K562 (cell line): ENCODE measurements at regions not wholly inside any gene's neighbourhood (a gene's known extent, or its start where the extent isn't known, plus 50 kb on each side); places are given as distances from the start of the nearest gene placed in this dataset.

Experiments used
- CBX2 ChIP-seq: fragments of 200-600 bp; sonication (generic); IDR thresholded peaks from one replicate; pipeline ENCODE4 v1.6.1; 2012; ENCODE audit warnings: mild to moderate bottlenecking, low read length, inconsistent platforms; ENCODE audit not compliant: insufficient read depth, poor library complexity, severe bottlenecking
- HDAC1 ChIP-seq, 2 experiments: fragments of 450-650 bp; IDR thresholded peaks; 2 replicates each; pipeline ENCODE4 v1.6.1; 2016 to 2017; ENCODE audit warnings: inconsistent platforms in 1 of 2, mild to moderate bottlenecking in 1 of 2, moderate library complexity in 1 of 2
- HIVEP1 ChIP-seq: fragments of 250-450 bp; sonication (Bioruptor Pico); IDR thresholded peaks from 2 replicates; pipeline ENCODE4 v1.4.0; 2020; ENCODE audit warnings: mild to moderate bottlenecking
- KHSRP ChIP-seq: fragments of 450-650 bp; IDR thresholded peaks from 2 replicates; pipeline ENCODE4 v1.6.1; 2017
- LARP7 ChIP-seq: fragments of 450-650 bp; IDR thresholded peaks from 2 replicates; pipeline ENCODE4 v1.6.1; 2016
- NRF1 ChIP-seq, 2 experiments: fragments of 450-650 bp; IDR thresholded peaks in 1 of 2; conservative IDR thresholded peaks in 1 of 2; 2 replicates each; pipeline ENCODE4 v1.6.1; 2014; ENCODE audit warnings: mild to moderate bottlenecking in 2 of 2
- POLR2AphosphoS5 ChIP-seq: IDR thresholded peaks from 2 replicates; pipeline ENCODE4 v1.6.1; 2011; ENCODE audit warnings: mild to moderate bottlenecking, low read depth, low read length, moderate library complexity; ENCODE audit not compliant: control insufficient read depth, insufficient read depth
- PURB ChIP-seq: sonication (generic); formaldehyde crosslinking; IDR thresholded peaks from 2 replicates; pipeline ENCODE4 v1.9.0; 2021; ENCODE audit warnings: low read depth, mild to moderate bottlenecking, missing genetic modification reagents
- RBFOX2 ChIP-seq: fragments of 200-400 bp; formaldehyde crosslinking; IDR thresholded peaks from 2 replicates; pipeline ENCODE4 v1.6.1; 2017; ENCODE audit warnings: low read depth, mild to moderate bottlenecking, low read length, moderate library complexity
- RBM39 ChIP-seq: fragments of 200-400 bp; formaldehyde crosslinking; optimal IDR thresholded peaks from 2 replicates; pipeline ENCODE3; 2018; ENCODE audit warnings: low read depth, low read length
- SIN3A ChIP-seq, 2 experiments: fragments of 150-350 bp in 1 of 2; IDR thresholded peaks; 2 replicates each; pipeline ENCODE4 v1.6.1; 2011 to 2016; ENCODE audit warnings: borderline replicate concordance in 2 of 2, low read depth in 2 of 2, low read length in 2 of 2, mild to moderate bottlenecking in 2 of 2, moderate library complexity in 2 of 2; ENCODE audit not compliant: control insufficient read depth in 1 of 2
- TBL1XR1 ChIP-seq, 2 experiments: IDR thresholded peaks; 2 replicates each; pipeline ENCODE4 v1.6.1; 2012; ENCODE audit warnings: improper control_type of control experiment in 2 of 2, low read length in 2 of 2, mild to moderate bottlenecking in 1 of 2
- TCF3 ChIP-seq: sonication (generic); formaldehyde crosslinking; IDR thresholded peaks from 2 replicates; pipeline ENCODE4 v1.4.0; 2020; ENCODE audit warnings: mild to moderate bottlenecking, missing genetic modification reagents
- ZC3H8 ChIP-seq: fragments of 450-650 bp; IDR thresholded peaks from 2 replicates; pipeline ENCODE4 v1.6.1; 2017
- ZNF217 ChIP-seq: sonication (generic); formaldehyde crosslinking; IDR thresholded peaks from 2 replicates; pipeline ENCODE4 v1.8.0; 2022; ENCODE audit warnings: mild to moderate bottlenecking, missing genetic modification reagents
- ZNF384 ChIP-seq: IDR thresholded peaks from 2 replicates; pipeline ENCODE4 v1.6.1; 2012; ENCODE audit warnings: low read depth, low read length, improper control_type of control experiment
- TF ChIP-seq, protein P1 (sequence below), 2 experiments: fragments of 450-650 bp; IDR thresholded peaks; 2 replicates each; pipeline ENCODE4 v1.6.1; 2018; ENCODE audit warnings: mild to moderate bottlenecking in 2 of 2, low read depth in 1 of 2; ENCODE audit not compliant: partially characterized antibody in 2 of 2
- TF ChIP-seq, protein P2 (sequence below): fragments of 450-650 bp; IDR thresholded peaks from 2 replicates; pipeline ENCODE4 v1.6.1; 2016; ENCODE audit warnings: low read depth, mild to moderate bottlenecking, moderate library complexity
- TF ChIP-seq, protein P3 (sequence below), 3 experiments: fragments of 200-800 bp in 1 of 3; fragments of 250-450 bp in 1 of 3; fragments of 450-650 bp in 1 of 3; sonication (Bioruptor Pico) in 1 of 3; sonication (Bioruptor generic) in 1 of 3; formaldehyde crosslinking in 1 of 3; IDR thresholded peaks; 2 replicates each; pipeline versions ENCODE4 v1.6.1 to v1.8.0; 2016 to 2022; ENCODE audit warnings: mild to moderate bottlenecking in 2 of 3, missing genetic modification characterization in 2 of 3, missing compliant biosample characterization in 1 of 3, moderate library complexity in 1 of 3

DNA sequence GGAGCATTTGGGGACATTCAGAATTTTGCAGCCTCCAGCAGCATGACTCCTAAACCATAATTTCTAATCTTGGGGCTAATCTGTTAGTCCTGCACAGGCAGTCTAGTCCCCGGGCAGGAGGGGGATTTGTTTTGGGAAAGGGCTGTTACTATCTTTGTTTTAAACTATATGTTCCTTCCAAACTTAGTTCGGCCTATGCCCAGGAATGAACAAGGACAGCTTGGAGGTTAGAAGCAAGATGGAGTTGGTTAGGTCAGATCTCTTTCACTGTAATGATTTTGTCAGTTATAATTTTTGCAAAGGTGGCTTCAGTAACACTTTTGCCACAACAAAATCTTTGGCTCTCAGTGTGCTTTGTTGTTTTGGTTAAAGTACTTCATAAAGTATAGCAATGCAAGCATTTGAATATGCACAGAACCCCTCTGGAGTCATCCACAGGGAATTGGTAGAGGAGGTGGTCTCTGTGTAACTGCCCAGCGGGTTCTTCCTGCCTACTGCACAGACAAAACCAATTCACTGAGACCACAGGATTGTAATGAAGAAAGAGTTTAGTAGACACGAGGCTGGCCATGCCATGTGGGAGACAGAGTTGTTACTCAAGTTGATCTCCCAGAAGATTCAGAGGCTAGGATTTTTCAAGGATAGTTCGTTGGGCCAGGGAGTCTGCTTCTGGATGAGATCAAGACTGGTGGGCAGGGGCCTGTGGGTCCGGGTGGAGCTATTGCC, 224.1 kb upstream of the MYLIP start (continued):
- TF ChIP-seq, protein P1, sequence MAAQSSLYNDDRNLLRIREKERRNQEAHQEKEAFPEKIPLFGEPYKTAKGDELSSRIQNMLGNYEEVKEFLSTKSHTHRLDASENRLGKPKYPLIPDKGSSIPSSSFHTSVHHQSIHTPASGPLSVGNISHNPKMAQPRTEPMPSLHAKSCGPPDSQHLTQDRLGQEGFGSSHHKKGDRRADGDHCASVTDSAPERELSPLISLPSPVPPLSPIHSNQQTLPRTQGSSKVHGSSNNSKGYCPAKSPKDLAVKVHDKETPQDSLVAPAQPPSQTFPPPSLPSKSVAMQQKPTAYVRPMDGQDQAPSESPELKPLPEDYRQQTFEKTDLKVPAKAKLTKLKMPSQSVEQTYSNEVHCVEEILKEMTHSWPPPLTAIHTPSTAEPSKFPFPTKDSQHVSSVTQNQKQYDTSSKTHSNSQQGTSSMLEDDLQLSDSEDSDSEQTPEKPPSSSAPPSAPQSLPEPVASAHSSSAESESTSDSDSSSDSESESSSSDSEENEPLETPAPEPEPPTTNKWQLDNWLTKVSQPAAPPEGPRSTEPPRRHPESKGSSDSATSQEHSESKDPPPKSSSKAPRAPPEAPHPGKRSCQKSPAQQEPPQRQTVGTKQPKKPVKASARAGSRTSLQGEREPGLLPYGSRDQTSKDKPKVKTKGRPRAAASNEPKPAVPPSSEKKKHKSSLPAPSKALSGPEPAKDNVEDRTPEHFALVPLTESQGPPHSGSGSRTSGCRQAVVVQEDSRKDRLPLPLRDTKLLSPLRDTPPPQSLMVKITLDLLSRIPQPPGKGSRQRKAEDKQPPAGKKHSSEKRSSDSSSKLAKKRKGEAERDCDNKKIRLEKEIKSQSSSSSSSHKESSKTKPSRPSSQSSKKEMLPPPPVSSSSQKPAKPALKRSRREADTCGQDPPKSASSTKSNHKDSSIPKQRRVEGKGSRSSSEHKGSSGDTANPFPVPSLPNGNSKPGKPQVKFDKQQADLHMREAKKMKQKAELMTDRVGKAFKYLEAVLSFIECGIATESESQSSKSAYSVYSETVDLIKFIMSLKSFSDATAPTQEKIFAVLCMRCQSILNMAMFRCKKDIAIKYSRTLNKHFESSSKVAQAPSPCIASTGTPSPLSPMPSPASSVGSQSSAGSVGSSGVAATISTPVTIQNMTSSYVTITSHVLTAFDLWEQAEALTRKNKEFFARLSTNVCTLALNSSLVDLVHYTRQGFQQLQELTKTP (IDR thresholded peaks at IDR 0.05; ENCODE audit: low read depth in 1 of 2, partially characterized antibody in 2 of 2) = no peak
- TF ChIP-seq RBM39 = no peak
- no peak for TF ChIP-seq HDAC1 (IDR thresholded peaks at IDR 0.05)
- TF ChIP-seq TCF3 (CRISPR knock-in tag) = no peak
- TF ChIP-seq KHSRP = no peak
- no peak for TF ChIP-seq ZC3H8
- TF ChIP-seq ZNF217 (CRISPR knock-in tag) = no peak
- TF ChIP-seq, protein P2, sequence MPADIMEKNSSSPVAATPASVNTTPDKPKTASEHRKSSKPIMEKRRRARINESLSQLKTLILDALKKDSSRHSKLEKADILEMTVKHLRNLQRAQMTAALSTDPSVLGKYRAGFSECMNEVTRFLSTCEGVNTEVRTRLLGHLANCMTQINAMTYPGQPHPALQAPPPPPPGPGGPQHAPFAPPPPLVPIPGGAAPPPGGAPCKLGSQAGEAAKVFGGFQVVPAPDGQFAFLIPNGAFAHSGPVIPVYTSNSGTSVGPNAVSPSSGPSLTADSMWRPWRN = no peak
- TF ChIP-seq ZNF384 = no peak
- TF ChIP-seq TBL1XR1 (IDR thresholded peaks at IDR 0.05; ENCODE audit: low read length in 2 of 2) = no peak
- TF ChIP-seq RBFOX2 = peak; percentile 3; the same call in 1 of the 2 replicates
- TF ChIP-seq POLR2AphosphoS5 = no peak
- no peak for TF ChIP-seq PURB (CRISPR knock-in tag)
- no peak for TF ChIP-seq SIN3A (IDR thresholded peaks at IDR 0.05; ENCODE audit: borderline replicate concordance in 2 of 2, control insufficient read depth in 1 of 2, low read depth in 2 of 2, low read length in 2 of 2)
- TF ChIP-seq, protein P3, sequence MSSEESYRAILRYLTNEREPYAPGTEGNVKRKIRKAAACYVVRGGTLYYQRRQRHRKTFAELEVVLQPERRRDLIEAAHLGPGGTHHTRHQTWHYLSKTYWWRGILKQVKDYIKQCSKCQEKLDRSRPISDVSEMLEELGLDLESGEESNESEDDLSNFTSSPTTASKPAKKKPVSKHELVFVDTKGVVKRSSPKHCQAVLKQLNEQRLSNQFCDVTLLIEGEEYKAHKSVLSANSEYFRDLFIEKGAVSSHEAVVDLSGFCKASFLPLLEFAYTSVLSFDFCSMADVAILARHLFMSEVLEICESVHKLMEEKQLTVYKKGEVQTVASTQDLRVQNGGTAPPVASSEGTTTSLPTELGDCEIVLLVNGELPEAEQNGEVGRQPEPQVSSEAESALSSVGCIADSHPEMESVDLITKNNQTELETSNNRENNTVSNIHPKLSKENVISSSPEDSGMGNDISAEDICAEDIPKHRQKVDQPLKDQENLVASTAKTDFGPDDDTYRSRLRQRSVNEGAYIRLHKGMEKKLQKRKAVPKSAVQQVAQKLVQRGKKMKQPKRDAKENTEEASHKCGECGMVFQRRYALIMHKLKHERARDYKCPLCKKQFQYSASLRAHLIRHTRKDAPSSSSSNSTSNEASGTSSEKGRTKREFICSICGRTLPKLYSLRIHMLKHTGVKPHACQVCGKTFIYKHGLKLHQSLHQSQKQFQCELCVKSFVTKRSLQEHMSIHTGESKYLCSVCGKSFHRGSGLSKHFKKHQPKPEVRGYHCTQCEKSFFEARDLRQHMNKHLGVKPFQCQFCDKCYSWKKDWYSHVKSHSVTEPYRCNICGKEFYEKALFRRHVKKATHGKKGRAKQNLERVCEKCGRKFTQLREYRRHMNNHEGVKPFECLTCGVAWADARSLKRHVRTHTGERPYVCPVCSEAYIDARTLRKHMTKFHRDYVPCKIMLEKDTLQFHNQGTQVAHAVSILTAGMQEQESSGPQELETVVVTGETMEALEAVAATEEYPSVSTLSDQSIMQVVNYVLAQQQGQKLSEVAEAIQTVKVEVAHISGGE (CRISPR knock-in tag; IDR thresholded peaks at IDR 0.05) = peak in 1 of 3 experiments; percentile 88; a peak in 2 of 6 replicates
- no peak for TF ChIP-seq NRF1 (conservative IDR thresholded peaks at IDR 0.05 in 1 of 2, IDR thresholded peaks at IDR 0.05 in 1 of 2)
- no peak for TF ChIP-seq LARP7
- no peak for TF ChIP-seq CBX2
- peak; percentile 98 for TF ChIP-seq HIVEP1 (CRISPR knock-in tag)
